ENCODE measurements at regions not wholly inside any gene's neighbourhood (a gene's known extent, or its start where the extent isn't known, plus 50 kb on each side); places are given as distances from the start of the nearest gene placed in this dataset.

DNA sequence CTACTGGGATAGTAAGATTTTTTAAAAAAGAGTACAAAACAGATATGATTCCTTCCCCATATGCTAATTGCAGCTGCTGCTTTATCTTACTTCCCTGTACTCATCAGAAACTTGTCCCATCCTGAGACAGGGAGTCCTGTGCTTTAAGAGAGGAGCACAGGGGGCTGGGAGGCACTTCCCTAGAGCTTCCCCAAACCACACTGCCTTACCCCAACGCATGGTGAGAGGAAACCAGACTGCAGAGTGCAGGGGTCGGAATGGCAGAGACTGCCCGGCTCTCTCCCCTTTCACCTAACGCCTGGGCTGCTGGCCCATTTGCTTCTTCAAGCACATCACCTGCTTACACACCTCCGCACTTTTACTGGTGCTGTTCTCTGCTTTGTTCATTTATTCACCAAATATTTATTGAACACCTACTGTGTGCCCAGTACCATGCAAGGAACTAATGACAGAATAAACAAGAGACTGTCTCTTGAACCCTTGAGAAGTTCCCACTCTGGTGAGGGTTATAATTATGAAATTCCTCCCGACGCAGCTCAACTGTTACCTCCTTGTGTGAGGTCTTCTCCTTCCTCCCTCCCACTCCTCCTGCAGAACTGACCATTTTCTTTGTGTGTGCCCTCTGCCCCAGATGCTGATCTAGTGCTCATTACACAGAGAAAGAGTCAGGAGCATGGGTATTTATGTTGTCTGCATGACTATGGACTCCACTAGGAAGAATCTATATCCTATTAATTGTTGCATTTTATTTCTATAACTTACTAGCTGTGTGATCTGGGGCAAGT lies 289.7 kb downstream of the TCF7L2 start:
- Histone ChIP-seq H3K4me3 (replicated peaks in 1 of 2; ENCODE audit: low read depth in 1 of 2, low read length in 2 of 2) (no peak overlapping the region), H3K4me2 (ENCODE audit: low read length) (no peak overlapping the region), H3K4me1 (ENCODE audit: control insufficient read depth in 1 of 2, insufficient read depth in 2 of 2, low read length in 2 of 2) (no peaks in the 10 kb centered on the region), H3K9ac (ENCODE audit: low read length) (no peak overlapping the region), H3K36me3 (ENCODE audit: control insufficient read depth in 1 of 2, insufficient read depth in 2 of 2, low read length in 2 of 2) (no peaks in the 10 kb centered on the region), H3K79me2 (ENCODE audit: insufficient read depth, low read length) (no peaks in the 10 kb centered on the region), H3K9me3 (ENCODE audit: control insufficient read depth in 1 of 2, insufficient read depth in 1 of 2, low read depth in 1 of 2, low read length in 2 of 2) (no peaks in the 10 kb centered on the region), H3K27me3 (ENCODE audit: insufficient read depth, low read length) (peaks cover 17% of the 10 kb centered on the region; the same call in 1 of the 2 replicates), H3K27ac (ENCODE audit: low read depth, low read length) (no peak overlapping the region), H3K9me2 (ENCODE audit: insufficient read depth) (no peaks in the 10 kb centered on the region), H4K20me1 (ENCODE audit: insufficient read depth) (no peaks in the 10 kb centered on the region), H2AFZ (ENCODE audit: low read depth, low read length, poor library complexity, severe bottlenecking) (no peak overlapping the region)
- intact Hi-C loops (cut with micrococcal nuclease) = no loop called here
- ATAC-seq (no peak), DNase-seq (ENCODE audit: low read depth, low spot score) (no peak)
- ChIA-PET RAD21 (ENCODE audit: low non-redundant PET in 1 of 2, low total read pairs in 2 of 2, uncharacterized antibody in 2 of 2, unreplicated experiment in 2 of 2) (no interaction called here), CTCF (no interaction called here), POLR2A (no interaction called here)
- TF ChIP-seq ZNF274 (IDR thresholded peaks at IDR 0.05; ENCODE audit: low read depth, low read length) = no peak
- TF ChIP-seq SRF (IDR thresholded peaks at IDR 0.05; ENCODE audit: low read depth) = no peak
- TF ChIP-seq, protein P1, sequence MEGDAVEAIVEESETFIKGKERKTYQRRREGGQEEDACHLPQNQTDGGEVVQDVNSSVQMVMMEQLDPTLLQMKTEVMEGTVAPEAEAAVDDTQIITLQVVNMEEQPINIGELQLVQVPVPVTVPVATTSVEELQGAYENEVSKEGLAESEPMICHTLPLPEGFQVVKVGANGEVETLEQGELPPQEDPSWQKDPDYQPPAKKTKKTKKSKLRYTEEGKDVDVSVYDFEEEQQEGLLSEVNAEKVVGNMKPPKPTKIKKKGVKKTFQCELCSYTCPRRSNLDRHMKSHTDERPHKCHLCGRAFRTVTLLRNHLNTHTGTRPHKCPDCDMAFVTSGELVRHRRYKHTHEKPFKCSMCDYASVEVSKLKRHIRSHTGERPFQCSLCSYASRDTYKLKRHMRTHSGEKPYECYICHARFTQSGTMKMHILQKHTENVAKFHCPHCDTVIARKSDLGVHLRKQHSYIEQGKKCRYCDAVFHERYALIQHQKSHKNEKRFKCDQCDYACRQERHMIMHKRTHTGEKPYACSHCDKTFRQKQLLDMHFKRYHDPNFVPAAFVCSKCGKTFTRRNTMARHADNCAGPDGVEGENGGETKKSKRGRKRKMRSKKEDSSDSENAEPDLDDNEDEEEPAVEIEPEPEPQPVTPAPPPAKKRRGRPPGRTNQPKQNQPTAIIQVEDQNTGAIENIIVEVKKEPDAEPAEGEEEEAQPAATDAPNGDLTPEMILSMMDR (IDR thresholded peaks at IDR 0.05 in 2 of 3, conservative IDR thresholded peaks at IDR 0.05 in 1 of 3; ENCODE audit: borderline replicate concordance in 1 of 3, insufficient read depth in 1 of 3, low read depth in 2 of 3, low read length in 2 of 3) = no peak
- no peak for TF ChIP-seq ZFX (IDR thresholded peaks at IDR 0.05)
- TF ChIP-seq JUND (IDR thresholded peaks at IDR 0.05) = no peak
- no peak for TF ChIP-seq ELF1 (IDR thresholded peaks at IDR 0.05; ENCODE audit: borderline replicate concordance, low read depth)
- TF ChIP-seq EZH2phosphoT487 (IDR thresholded peaks at IDR 0.05; ENCODE audit: borderline replicate concordance) = no peak
- BruUV-seq (replicated peaks) = no TSS peak

DNA sequence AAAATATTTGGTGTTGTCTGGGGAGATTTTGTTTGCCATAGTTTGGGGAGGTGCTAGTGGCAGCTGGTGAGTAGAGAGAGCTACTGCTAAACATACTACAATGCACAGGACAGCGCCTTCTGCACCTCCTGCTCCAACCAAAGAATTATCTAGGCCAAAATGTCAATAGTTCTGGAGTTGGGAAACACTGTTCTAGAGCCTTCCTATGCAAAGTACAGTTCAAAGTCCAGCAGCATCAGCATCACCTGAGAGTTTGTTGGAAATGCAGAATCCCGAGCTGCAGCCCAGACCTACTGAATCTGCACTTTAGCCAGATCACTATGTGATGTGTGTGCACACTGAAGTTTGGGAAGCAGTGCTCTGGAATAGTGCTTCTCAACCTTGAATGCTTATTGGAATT lies 290.7 kb downstream of the TCF7L2 start:
- H3K36me3 ChIP-seq (ENCODE audit: control insufficient read depth in 1 of 2, insufficient read depth in 2 of 2, low read length in 2 of 2) = no peaks in the 10 kb centered on the region
- H3K27ac ChIP-seq (ENCODE audit: low read depth, low read length) = no peak overlapping the region
- H3K9me2 ChIP-seq (ENCODE audit: insufficient read depth) = no peaks in the 10 kb centered on the region
- H3K9me3 ChIP-seq (ENCODE audit: control insufficient read depth in 1 of 2, insufficient read depth in 1 of 2, low read depth in 1 of 2, low read length in 2 of 2) = no peaks in the 10 kb centered on the region
- no peak for TF ChIP-seq CEBPB (IDR thresholded peaks at IDR 0.05; ENCODE audit: low read depth)
- ATAC-seq (no peak), DNase-seq (ENCODE audit: low read depth, low spot score) (no peak)
- BruUV-seq (replicated peaks) = no TSS peak
- no peaks in the 10 kb centered on the region for H4K20me1 ChIP-seq (ENCODE audit: insufficient read depth)
- H3K9ac ChIP-seq (ENCODE audit: low read length) = no peak overlapping the region
- no peak overlapping the region for H2AFZ ChIP-seq (ENCODE audit: low read depth, low read length, poor library complexity, severe bottlenecking)
- H3K4me2 ChIP-seq (ENCODE audit: low read length) = no peak overlapping the region
- no peaks in the 10 kb centered on the region for H3K79me2 ChIP-seq (ENCODE audit: insufficient read depth, low read length)
- H3K27me3 ChIP-seq (ENCODE audit: insufficient read depth, low read length) = peaks cover 17% of the 10 kb centered on the region; the same call in 1 of the 2 replicates
- ChIA-PET CTCF (no interaction called here), RAD21 (ENCODE audit: low non-redundant PET in 1 of 2, low total read pairs in 2 of 2, uncharacterized antibody in 2 of 2, unreplicated experiment in 2 of 2) (no interaction called here), POLR2A (no interaction called here)
- no peaks in the 10 kb centered on the region for H3K4me1 ChIP-seq (ENCODE audit: control insufficient read depth in 1 of 2, insufficient read depth in 2 of 2, low read length in 2 of 2)
- intact Hi-C loops (cut with micrococcal nuclease) = no loop called here
- H3K4me3 ChIP-seq (replicated peaks in 1 of 2; ENCODE audit: low read depth in 1 of 2, low read length in 2 of 2) = no peak overlapping the region
